Eye (tissue), 1 donor: ENCODE measurements at regions not wholly inside any gene's neighbourhood (a gene's known extent, or its start where the extent isn't known, plus 50 kb on each side); places are given as distances from the start of the nearest gene placed in this dataset.

Experiments used
- DNase-seq: peaks from one replicate; pipeline ENCODE4 v3.0.0-alpha.2; 2015

DNA sequence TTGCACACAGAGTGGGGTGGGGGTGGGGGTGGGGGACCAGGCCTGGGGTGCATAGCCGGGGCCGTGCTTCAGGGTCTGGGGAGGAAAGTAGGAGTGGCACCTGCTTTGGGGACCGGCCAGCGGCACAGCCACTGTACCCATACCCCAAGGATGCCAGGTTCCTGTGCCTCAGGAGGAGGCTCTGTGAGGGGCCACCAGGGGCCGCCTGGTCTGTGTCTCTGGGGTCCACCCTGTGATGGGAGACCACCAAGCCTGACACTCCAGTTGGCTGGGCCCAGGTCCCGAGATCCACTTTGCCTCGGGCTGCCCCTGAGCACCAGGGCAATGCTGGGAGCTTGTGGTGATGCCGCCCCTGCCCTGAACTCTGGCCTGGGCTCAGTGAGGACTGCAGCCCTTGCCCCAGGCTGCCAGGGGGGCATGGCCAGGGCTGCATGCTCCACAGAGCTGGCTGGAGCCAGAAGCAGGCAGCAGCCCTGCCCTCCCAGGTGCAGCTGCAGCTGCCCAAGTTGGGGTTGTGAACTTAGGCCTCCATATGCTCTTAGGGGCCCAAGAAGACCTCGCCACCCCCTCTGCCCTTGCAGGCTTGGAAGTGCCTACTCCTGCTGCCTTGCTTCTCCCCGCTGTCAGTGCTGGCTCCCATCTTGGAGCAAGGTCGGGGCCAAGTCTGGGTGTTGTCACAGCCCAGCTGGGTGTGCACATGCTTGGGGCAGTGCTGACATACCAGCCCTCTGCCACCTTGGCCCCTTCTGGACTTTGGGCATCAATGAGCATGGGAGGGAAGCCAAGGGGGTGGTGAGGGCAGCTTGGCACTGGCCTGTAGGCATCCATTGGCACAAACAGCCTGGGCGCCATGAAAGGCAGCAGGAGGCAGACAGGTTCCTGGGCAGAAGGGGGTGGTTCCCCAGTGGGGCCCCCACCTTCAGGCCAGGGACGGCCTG, 123.3 kb upstream of the THY1 start:
- DNase-seq, result no peak

DNA sequence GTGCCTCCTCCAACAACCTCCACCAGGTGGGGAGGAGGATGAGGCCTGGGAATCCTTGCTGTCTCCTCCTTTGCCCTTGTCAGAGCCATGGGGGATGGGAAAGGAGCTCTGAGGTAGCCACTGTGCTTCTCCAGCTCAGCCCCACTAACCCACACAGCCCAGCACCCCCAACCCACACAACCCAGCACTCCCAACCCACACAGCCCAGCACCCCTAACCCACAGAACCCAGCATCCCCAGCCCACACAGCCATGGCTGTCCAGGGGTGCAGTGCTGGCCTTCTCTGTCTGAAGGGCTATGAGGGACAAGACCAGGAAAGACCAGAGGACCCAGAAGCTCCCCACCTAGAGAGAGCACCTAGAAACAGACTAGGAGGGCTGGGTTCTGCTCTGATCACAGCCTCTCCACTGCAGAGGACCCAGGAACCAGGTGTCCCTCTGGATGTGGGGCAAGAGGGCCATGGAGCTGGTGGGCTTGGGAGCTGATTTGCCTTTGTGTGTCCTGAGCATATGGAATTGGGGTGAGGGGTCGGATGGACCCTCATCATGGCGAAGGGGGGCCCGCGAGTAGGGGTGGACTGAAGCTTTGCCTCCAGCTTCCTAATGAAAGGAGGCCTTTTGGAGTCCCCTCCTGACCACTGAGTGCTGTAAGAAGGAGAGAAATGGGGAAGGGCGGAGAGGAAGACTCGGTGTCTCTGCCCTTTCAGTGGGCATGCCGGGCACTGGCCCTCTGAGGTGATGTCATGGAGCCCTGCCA, 117.6 kb upstream of the THY1 start:
- no peak for DNase-seq

DNA sequence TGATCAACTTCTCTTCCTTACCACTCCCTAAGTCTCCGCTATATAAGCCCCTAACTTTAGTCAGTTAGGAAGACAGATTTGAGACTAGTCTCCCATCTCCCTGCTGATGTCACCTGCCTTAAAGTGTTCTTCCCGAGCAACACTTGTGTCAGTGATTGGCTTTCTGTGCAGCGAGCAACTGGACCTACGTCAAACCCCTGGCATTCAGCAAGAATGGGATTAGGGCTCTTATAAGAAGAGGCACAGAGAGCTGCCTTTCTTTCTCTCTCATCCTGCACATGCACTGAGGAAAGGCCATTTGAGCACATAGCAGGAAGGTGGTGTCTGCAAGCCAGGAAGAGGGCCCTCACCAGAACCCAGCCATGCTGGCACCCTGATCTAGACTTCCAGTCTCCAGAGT, 116.6 kb upstream of the THY1 start:
- DNase-seq, result no peak

DNA sequence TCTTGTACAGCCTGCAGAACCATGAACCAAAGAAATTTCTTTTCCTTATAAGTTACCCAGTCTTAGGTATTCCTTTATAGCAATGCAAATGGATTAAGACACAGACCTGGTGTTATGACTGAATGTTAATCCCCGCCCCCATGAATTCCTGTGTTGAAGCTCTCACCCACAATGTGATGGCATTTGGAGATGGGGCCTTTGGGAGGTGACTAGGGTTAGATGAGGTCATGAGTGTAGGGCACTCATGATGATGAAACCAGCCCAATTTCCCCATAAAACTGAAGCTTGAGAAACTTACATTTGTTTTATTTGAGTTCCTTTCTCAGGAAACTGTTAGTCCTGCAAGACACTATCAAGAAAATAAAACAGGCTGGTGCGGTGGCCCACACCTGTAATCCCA, 115.8 kb upstream of the THY1 start:
- DNase-seq, result no peak

DNA sequence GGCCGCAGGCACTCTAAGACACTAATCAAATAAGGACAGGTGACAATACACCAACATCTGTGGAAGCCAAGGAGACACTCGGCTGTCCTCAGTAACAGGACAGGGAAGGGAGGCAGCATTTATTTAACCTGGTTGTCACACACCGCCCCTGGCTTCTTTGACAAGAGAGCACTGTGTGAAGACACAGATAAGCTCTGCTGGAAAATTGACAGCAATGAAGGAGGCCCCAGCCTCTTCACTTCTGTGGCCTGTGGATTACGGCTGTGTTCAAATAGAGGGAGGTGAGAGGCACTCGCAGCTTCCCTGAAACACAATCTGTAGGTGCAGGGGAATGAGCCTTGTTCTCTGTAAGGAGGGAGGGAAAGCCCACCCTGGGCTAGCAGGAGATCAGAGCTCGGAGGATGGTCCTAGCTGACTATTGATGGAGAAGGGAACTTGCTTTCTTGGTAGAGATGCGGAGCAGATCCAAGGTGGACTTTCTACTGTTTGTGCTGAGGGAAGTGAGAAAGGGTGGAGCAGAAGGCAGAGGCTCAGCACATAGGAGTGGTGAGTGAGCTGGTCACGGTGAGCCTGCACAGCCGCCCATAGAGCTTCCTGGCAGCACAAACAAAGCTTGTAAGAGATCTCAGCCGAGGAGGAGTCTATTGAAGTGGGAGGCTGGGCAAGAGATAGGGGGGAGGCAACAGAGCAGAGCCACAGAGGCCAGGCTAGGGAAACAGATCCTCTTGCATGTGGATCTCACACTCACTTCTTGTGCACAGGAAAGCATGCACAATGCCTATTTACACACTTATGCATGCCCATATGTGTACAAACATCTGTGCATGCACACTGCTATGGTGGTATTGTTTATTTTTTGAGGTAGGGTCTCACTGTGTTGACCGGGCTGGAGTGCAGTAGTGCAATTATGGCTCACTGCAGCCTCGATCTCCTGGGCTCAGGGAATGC, 114.6 kb upstream of the THY1 start:
- no peak for DNase-seq

DNA sequence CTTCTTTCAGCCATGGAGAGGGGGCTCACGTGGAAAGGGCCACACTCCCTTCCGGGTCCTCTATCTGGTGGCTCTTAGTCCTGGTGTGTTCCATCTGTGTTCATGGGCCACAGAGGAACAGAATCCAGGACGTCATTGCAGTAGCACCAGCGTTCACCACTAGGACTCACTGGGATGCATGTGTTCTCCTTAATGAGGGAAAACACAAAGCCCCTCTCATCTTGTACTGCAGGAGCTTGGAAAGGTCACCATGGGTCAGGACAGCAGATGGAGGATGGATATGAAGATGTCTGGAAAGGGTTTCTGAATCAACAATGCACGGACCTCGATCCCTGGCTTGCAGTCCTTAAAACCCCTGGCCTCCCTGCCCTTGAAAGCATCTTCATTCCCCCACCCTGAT, 113.8 kb upstream of the THY1 start:
- peak; percentile 48 for DNase-seq

DNA sequence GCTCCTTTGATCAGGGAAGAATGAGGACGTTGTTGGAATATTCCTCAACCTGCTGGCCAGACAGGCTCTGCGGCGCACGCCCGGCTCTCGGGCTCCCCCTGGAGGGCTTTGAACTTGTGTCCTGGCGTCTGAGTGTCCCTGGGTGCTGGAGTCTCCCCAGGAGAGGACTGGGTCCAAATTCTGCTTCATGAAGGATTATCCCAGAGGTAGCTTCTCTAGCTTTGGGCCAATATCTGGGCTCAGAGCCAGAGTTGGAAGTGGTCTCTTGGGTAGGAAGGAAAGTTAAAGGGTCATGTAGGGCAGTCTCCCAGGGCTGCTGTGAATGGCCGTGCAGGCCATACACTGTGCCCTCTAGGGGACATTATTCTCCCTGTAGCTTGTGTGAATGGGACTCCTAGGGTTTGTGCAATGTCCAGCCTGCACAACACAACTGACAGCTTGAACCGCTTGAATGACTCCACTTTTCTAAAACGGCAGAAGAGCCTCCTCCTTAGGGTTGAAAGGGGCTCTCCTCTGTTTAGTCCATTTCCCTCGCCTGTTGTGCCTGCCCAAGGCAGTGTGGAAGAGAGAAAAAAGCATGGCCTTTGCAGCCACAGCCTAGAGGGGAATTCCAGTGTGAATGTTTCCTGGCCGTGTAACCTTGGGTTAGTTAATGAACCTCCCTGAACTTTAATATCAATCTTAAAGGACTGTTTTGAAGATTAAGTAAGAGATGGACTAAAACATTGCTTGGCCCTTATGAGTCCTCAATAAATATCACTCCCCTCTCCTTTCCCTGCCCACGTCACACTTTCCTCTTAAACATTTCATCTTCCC, 111.2 kb upstream of the THY1 start:
- DNase-seq, result peak; percentile 84

DNA sequence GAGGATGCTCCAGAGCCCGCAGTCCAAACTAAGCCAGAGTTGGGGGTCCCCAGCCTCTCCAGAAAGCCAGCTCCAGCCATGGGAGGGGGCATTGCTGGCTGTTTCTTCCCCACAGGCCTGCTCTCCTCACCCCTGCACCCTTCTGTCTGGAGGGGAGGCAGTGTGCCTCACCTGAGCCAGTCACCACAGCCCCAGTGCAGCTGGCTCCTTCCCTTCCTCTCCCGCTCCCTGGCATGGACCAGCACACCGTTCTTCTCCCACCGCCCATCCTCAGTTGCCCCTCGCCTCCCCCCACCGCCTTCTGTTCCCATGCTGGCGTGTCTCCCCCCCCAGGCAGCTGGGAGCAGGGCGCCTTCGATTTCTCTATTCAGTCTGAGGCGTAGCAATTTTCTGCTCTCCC, 110.5 kb upstream of the THY1 start:
- DNase-seq, result no peak

DNA sequence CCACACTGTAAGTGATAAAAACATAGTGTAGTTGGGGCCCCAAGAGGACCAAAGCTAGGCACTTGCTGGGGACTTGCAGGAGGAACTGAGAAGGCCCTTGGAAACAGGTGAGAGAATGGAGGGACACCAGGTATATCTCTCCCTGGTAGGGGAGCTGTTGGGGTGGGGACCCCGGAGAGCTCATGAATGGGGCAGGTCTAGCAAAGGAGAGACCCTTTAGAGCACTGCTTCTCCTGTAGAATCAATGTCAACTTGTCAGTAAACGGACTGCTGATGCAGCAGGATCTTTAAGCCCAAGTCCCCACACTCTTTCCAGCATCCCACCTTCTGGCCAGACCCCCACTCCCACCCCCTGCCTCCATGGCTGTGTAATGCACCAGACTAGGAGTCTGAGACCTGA, 109.6 kb upstream of the THY1 start:
- no peak for DNase-seq

DNA sequence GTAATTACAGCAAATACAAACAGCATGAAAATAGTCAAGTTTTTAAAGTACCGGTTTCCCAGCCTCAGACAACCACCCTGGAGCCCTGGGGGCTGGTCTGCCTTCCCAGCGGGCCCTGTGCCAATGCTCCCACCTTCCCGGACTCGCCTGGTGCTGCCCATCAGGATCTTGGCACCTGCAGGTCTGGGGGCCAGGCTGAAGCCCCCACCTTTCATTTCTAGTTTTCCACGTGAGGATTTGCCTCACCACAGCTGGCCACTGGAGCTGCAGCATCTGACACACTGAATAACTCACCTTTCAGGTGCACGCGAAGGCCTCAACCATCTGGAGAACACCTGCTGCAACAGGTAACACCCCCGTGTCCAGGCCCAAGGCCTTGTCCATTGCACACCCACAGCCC, 108.7 kb upstream of the THY1 start:
- no peak for DNase-seq

DNA sequence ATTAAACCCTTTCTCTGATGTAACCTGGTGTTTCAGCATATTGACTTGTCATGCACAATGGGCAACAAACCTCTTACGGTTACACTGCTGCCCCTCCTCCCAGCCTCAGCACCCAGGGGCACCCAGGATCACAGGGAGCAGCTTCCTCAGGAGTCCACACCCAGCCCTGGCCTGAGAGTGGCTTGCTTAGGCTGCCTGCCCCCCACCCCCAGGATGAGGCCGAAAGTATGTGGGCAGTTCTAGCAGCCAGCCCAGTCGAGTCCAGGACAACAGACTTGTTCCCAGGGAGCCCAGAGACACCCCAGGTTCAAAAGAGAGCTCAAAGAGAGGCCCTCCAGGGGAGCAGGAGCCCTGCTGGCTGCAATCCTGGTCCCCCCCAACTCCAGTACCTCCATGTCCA, 108.1 kb upstream of the THY1 start:
- DNase-seq, result no peak

DNA sequence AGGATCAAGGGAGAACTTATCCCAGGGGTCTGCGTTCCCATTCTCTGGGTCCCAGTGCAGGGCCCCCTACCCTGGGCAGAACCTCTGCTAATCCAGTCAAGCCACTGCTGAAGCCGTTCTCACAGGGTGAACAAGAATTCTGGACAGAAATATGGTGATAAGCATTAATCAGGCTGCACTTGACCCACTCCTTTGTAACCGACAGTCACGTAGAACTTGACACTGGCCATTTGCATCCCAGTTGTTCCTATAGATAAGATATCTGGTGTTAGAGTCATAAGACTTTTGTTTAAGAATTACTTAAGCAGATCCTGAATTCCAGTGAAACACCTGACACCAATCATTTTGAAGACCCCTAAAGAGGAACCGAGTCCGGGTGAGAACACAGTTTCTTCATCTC, 107.5 kb upstream of the THY1 start:
- no peak for DNase-seq

DNA sequence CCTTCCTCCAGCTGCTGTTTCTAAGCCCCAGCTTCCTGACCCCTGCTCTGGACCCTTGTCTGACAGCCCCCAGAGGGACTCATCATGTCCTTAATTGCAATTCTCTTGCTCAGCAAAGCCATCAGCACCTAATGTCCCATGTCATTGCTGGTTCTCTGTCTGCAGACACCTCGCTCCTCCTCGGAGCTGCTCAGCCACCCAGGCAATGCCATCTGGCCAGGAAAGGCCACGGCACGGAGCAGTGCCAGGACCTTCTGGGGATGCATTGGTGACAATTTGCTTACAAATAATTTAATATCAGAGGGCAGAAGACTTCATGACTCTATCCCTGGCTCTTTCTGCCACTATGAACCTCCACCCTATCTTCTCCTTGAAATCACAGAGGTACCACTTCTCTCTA, 107.0 kb upstream of the THY1 start:
- DNase-seq, result no peak

DNA sequence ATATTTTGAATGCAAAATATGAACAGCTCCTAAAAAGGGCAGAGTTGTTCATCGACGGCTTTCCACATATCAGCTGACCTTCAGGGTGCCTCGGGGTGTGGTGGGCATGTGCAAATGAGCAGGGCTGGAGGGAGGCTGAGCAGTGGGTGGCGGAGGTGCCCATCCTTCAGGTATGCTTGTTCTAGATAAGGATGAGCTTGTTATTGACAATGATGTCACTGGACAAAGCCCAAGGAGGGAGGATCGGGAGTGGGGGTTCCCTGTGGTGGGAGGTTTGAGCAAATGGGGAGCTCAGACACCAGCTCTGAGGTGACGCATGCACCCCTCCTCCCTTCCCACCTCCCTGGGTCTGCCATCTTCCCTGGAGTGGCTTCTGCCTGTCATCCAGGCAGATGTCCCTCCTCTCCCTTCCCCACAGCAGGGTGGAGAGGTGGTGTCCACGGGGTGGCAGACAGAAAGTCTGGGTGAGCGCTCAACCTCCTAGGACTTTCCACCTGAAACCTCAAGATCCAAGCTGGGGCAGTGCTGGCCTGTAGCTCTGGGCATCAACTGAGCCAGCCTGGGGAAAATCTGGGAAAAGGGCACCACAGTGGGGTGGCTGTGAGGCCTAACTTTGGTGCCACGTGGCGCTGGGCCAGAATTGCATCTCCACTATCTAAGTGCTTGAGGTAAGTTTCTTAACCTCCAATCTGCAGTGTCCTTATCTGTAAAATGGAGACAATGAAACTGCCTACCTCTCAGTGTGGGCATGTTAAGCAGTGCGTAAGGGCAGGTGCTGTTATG, 106.3 kb upstream of the THY1 start:
- no peak for DNase-seq

DNA sequence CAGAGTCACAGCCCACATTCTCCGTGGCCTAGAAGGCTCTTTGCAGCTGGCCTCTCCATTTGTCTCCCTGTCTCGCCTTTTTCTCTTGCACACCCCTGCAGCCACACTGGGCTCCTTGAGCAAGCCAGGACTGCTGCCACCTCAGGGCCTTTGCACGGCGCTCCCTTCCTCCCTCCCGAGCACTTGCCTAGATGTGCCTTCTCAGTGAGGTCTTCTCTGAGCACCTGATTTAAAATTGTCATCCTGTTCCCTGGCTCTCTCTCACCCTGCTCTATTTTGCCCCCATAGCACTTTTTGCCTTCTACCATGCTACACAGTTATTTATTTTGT, 102.9 kb upstream of the THY1 start:
- DNase-seq, result no peak

DNA sequence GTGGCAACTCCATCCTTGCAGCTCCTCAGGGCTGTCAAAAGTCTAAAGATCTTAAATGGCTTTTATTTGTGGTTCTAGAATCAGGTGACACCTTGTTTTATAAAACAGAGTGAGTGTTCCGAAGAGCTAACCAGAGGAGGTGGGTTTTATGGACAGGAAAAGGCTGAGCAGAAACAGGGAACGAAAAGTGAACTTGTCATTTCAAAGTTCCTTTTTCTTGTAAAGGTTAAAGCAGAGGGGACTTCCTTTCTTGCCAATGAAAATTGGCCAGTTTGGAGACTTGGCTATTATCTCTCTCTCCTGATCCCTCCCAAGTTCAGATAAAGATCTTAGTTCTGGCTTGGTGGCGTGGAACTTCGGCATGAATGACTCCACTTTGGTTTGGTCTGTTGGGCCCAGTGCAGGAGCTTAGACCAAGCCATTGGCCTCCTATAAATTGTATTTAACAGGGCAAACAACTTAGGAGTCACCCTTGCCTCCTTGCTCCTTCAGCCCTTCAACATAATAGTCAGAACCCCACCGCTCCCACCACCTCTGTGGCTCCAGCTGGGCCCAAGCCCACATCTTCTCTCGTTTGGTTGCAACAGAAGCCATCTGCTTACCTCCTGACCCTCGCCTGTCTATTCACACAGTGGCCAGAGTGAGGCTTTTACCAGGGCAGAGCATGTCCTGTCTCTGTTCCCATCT, 102.4 kb upstream of the THY1 start:
- no peak for DNase-seq

DNA sequence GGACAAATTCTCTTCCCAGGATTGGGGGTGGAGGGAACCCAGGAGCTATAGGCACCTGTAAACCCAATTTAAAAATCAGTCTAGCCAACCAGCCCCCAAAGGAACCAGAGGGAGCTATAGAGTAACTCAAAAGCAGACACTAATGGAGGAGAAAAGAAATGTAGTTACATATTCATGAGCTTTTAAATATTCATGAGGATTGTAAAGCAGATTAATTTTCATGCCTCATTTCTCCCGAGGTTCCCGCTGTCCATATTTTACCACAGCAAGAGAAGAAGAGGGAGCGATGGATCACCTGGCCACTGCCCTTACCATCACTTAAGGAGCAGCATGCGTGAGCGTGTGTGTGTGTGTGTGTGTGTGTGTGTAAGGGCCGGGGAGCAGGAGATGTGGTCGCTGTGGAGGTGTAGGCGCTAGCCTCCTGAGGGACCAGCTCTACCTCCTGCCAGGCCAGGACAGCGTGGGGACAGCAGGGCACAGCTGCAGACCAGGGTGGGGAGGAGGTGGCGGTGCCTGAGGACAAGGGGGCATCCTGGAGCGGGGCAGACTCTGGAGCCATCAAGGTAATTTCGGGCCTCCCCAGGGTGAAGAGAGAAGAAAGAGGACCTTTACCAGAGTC, 100.7 kb upstream of the THY1 start:
- DNase-seq, result no peak

DNA sequence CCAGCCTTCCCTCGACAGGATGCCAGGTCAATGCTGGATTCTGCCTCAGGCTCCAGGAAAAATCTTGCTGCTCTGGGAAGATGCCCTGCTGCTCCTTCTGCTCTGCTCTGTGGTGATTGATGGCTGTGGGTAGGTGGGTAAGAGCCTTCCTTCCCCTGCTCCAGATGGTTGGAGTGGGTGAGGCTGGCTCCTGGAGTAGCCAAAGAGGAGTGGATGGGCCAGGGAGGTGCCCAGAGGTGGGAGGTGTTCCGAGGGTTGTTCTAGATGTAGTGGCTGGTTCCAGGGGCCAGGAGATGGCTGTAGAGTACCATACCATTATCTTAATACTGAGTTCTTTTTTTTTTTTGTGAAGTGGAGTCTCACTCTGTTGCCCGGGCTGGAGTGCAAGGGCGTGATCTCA, 99.6 kb upstream of the THY1 start:
- no peak for DNase-seq

DNA sequence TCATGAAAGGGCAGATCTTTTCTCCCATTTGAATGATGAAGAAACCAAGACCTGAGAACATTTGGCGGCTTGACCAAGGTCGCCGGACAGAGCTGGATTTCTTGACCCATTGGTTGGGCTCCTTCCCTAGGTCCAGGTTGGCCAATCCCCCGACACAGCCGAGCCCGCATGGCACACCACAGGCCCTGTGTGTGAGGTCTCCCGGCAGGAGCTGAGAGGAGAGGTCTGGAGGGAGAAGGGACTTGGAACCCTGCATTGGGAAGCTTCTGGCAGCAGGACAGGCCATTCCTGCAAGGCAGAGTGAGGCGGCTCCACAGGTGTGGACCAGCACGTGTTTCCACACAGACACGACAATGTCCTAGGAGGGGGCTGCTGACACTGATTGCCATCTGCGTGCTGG, 98.6 kb upstream of the THY1 start:
- DNase-seq, result no peak

DNA sequence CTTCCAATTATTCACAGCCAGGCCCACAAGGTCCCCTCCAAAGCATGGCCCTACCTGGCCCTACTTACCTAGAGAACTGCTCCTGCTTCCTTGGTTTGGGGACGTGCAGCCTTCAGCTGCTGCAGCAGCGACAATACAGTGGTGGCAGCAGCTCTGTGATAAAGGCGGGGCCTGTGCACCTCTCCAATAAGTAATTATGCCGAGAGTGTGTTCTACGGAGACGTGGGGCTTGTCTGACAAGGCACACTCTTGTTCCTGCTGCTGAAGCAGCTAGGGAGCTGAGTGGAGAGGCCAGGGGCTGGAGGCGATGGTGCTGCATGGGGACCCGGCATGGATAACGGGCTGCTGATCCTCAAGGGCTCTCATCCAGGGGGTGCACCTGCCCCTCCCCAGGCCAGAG, 98.0 kb upstream of the THY1 start:
- DNase-seq, result no peak

DNA sequence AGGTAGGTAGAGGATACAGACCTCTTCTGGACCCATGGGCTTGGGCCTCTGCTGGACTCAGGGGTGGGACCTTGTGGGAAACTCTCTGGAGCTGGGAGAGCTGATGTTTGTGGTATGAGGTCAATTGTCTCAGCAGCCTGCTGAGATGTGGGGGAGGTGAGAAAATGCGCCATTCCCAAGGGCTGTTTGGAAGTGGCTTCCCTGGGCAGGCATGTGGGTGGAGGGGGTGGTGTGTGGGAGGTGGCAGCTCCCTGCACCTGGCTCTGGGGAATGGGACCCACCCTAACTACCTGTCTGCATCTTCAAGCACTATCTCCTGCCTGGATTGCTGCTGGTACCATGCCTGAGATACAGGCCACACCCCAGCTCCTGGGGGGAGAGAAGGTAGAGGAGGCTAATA, 97.4 kb upstream of the THY1 start:
- no peak for DNase-seq
